Fibroblast of pulmonary artery (primary cell): ENCODE measurements at regions not wholly inside any gene's neighbourhood (a gene's known extent, or its start where the extent isn't known, plus 50 kb on each side); places are given as distances from the start of the nearest gene placed in this dataset.

ENCODE experiments used
- DNase-seq: peaks from one replicate; pipeline ENCODE4 v3.0.0-alpha.2; 2010; ENCODE audit warnings: low read depth
- H3K4me3 ChIP-seq: replicated peaks from 2 replicates; pipeline ENCODE4 v1.5.1; 2011; ENCODE audit warnings: low read depth, mild to moderate bottlenecking, control low read depth, low read length, moderate library complexity
- TF ChIP-seq, protein P1 (sequence below): IDR thresholded peaks from 2 replicates; pipeline ENCODE4 v1.5.1; 2011; ENCODE audit warnings: mild to moderate bottlenecking, control low read depth, low read length, inconsistent platforms; ENCODE audit errors: missing control alignments

DNA sequence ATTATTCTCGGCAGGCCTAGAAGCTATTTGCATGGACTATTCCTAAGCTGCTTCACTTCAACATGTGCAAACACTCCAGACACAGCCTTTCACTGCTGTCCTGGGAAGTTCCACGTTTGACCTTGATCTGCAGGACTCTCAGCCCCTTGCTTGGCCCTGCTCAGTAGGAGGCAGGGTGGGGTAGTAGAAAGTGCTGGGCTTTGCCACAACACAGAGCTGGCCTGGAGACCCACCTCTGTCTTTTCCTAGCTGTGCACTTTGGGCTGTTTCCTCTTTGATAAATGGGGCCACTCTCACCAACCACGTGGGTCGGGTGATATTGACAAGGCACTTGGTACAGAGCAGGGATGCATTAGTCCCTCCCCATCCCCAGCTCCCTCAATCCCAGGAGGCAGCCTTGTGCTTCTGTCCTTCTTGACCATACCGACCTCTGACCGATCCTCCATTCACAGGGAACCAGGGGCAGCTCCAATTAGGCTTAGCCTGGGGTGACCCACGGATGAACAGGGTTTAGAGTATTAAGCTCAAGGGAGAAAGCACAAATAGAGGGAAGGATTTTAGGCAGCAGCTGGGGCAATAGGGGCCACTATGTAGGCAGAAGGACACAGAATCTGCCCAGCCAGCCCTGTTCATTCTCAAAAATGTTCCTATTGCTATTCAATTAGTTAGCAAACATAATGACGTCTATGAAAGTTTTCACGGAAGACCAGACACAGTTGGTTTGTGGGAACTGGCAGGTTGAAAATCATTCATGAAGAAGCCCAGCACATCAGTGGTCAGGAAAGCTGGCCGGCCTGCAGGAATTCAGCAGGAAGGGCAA lies 63.3 kb downstream of the SYNE3 start:
- TF ChIP-seq, protein P1, sequence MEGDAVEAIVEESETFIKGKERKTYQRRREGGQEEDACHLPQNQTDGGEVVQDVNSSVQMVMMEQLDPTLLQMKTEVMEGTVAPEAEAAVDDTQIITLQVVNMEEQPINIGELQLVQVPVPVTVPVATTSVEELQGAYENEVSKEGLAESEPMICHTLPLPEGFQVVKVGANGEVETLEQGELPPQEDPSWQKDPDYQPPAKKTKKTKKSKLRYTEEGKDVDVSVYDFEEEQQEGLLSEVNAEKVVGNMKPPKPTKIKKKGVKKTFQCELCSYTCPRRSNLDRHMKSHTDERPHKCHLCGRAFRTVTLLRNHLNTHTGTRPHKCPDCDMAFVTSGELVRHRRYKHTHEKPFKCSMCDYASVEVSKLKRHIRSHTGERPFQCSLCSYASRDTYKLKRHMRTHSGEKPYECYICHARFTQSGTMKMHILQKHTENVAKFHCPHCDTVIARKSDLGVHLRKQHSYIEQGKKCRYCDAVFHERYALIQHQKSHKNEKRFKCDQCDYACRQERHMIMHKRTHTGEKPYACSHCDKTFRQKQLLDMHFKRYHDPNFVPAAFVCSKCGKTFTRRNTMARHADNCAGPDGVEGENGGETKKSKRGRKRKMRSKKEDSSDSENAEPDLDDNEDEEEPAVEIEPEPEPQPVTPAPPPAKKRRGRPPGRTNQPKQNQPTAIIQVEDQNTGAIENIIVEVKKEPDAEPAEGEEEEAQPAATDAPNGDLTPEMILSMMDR: no peak
- H3K4me3 ChIP-seq: no peak overlapping the region
- DNase-seq: no peak

DNA sequence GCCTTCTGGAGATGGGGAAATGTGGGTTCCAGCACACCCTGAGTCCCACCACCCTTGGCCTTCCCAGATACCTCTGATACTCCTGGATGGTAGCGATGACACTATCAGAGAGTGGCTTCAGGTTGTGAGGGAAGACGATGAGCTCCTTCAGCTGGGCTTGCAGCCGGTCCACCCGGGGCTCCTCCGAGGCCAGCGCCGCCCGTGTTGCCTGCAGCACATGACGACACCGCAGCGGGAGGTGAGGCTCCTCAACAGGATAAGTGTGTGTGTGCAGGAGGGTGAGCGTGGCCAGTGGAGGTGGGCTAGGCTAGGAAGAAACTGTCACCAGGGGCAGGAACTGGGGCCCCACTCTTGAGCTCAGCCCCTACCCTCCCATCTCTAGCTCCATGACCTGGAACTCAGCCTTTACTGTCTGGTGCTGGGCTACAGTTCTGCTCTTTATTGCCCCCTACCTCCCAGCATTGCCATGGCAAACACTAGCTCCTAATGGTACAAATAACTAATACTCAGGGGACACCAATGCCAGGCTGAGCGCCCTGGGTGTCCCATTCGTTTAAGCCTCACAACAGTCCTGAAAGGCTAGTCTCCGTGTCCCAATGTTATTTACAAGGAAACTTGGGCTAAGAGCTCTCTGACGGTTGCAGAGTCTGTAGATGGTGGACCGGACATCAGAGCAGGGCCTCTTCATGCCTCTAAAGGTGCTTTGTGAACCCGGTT lies 64.1 kb downstream of the SYNE3 start:
- peak; percentile 22 for DNase-seq
- TF ChIP-seq, protein P1: peak; percentile 55

DNA sequence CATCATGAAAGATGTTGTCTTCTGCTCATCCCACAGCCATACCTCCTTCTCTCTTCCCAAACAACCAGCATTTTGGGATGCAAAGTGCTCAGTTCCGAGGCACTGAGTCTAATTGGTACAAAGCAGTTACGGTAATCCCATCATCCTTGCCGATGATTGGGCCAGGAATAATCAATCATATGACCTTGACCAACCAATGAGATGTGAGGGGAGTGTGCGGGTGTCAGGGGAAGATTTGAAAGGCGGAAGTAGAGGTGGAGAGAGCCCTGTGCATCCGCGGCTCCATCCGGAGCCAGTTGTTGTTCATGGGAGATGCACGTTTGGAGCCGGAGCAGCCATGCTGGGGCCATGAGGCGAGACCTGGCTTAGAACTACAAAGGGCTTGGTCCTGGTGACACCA lies 67.3 kb downstream of the SYNE3 start:
- no peak overlapping the region for H3K4me3 ChIP-seq
- no peak for DNase-seq
- TF ChIP-seq, protein P1: no peak

More for the DNA sequence above, 64.1 kb downstream of the SYNE3 start:
- no peak overlapping the region for H3K4me3 ChIP-seq

DNA sequence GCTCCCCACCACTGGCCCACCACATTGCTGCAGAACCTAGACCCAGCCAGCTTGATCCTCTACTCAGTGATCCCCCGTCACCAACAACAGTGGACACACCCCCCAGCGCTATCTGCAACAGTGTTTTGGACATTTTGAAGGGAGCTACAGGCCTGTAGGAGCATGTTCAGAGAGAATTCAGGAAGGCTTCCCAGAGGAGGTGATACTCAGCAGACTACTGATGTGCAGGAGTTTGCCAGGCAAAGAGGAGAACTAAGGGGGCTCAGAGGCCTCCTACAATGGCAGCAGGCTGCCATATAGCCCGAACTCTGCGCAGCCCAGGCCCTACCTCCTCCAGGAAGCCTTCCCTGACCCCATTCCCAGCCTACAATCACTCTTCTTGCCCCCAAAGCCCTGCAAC lies 70.0 kb downstream of the SYNE3 start:
- no peak for DNase-seq
- TF ChIP-seq, protein P1: no peak
- H3K4me3 ChIP-seq: no peak overlapping the region

DNA sequence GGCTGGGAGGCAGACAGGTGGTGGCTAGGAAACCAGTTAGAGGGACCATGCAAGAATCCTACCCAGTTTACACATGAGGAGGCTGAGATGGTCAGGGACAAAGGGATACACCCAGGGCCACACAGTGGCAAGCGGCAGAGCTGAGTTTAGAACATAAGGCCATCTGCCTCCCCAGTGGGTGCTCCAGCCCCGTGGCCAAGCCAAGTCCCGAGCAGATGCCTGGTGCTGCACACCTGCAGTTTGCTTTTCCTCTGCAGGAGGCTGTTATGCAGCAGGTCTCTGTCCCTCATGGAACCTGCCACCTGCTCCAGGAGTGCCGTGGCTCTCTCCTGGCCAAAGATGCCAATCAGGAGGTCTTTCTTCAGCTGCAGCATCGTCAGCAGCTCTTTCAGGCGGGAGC lies 70.8 kb downstream of the SYNE3 start:
- DNase-seq: no peak
- no peak overlapping the region for H3K4me3 ChIP-seq
- TF ChIP-seq, protein P1: no peak

DNA sequence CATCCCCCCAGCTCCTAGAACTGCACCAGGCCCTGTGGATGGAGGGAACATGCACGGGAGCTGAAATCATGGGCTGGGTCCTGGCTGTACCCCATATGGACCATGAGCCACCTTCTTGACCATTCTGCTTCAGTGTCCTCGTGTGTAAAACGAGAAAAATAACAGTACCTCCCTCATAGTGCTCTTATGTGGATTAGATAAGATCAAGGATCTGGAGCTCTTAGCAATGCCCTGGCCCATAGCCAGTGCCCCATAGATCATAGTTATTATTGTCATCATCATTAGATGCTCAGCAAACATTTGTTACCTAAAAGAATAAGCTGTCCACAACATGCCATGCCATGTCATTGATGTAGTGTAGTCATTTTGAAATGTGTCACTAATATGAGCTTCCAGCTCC lies 71.3 kb downstream of the SYNE3 start:
- TF ChIP-seq, protein P1: no peak
- H3K4me3 ChIP-seq: no peak overlapping the region
- no peak for DNase-seq
